ENCODE measurements at regions not wholly inside any gene's neighbourhood (a gene's known extent, or its start where the extent isn't known, plus 50 kb on each side); places are given as distances from the start of the nearest gene placed in this dataset.

- no peak for DNase-seq (ENCODE audit: low spot score)
- Histone ChIP-seq H3K79me2 (ENCODE audit: insufficient read depth, low read depth, low read length) (no peaks in the 10 kb centered on the region), H3K4me2 (ENCODE audit: low read length) (no peak overlapping the region), H3K27ac (ENCODE audit: low read depth, low read length, poor library complexity, severe bottlenecking) (no peak overlapping the region), H3K9me3 (ENCODE audit: low read length) (no peaks in the 10 kb centered on the region), H3K4me1 (ENCODE audit: insufficient read depth, low read length, poor library complexity, severe bottlenecking) (no peaks in the 10 kb centered on the region), H3K36me3 (ENCODE audit: insufficient read depth, low read length) (no peaks in the 10 kb centered on the region), H3K9me2 (ENCODE audit: insufficient read depth, low read length) (no peaks in the 10 kb centered on the region), H2AFZ (ENCODE audit: low read length) (no peak overlapping the region), H3K4me3 (ENCODE audit: low read depth, low read length, poor library complexity, severe bottlenecking) (no peak overlapping the region), H4K20me1 (ENCODE audit: insufficient read depth, low read length) (no peaks in the 10 kb centered on the region)
- ChIA-PET POLR2A (no interaction called here), CTCF (ENCODE audit: unreplicated experiment) (no interaction called here)
- intact Hi-C loops (cut with micrococcal nuclease; ENCODE audit: unreplicated experiment) = no loop called here
- TF ChIP-seq EZH2phosphoT487 (IDR thresholded peaks at IDR 0.05; ENCODE audit: borderline replicate concordance, low read depth, low read length) = no peak
- TF ChIP-seq, protein P1, sequence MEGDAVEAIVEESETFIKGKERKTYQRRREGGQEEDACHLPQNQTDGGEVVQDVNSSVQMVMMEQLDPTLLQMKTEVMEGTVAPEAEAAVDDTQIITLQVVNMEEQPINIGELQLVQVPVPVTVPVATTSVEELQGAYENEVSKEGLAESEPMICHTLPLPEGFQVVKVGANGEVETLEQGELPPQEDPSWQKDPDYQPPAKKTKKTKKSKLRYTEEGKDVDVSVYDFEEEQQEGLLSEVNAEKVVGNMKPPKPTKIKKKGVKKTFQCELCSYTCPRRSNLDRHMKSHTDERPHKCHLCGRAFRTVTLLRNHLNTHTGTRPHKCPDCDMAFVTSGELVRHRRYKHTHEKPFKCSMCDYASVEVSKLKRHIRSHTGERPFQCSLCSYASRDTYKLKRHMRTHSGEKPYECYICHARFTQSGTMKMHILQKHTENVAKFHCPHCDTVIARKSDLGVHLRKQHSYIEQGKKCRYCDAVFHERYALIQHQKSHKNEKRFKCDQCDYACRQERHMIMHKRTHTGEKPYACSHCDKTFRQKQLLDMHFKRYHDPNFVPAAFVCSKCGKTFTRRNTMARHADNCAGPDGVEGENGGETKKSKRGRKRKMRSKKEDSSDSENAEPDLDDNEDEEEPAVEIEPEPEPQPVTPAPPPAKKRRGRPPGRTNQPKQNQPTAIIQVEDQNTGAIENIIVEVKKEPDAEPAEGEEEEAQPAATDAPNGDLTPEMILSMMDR (conservative IDR thresholded peaks at IDR 0.05; ENCODE audit: low read length) = no peak
- no TSS peak for BruUV-seq (replicated peaks)
These were observed 357.1 kb upstream of the TNP1 start for GRCh38 chr2:217216982-217217381.

DNA sequence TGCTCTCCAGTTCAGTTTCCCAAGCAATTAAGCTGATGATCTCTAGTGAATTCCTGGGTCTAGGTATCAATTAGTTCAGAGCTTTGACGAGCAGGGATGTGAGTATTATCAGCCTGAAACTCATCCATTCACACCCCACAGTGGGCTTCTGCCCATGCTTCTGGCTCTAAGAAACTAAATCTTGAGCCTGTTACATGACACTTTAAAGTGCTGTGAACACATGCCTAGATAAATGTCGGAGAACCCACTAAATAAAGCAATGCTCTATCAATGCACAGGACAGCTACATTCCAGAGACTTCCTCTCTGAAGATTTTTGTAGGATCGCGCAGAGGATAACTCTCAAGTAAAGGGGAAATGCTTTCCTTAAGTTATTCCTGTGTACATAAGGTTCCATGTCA is 356.5 kb upstream of the TNP1 start:
- no peaks in the 10 kb centered on the region for H3K36me3 ChIP-seq (ENCODE audit: insufficient read depth, low read length)
- no peaks in the 10 kb centered on the region for H3K9me2 ChIP-seq (ENCODE audit: insufficient read depth, low read length)
- H3K27ac ChIP-seq (ENCODE audit: low read depth, low read length, poor library complexity, severe bottlenecking) = no peak overlapping the region
- H3K4me1 ChIP-seq (ENCODE audit: insufficient read depth, low read length, poor library complexity, severe bottlenecking) = no peaks in the 10 kb centered on the region
- intact Hi-C loops (cut with micrococcal nuclease; ENCODE audit: unreplicated experiment) = no loop called here
- H3K9me3 ChIP-seq (ENCODE audit: low read length) = no peaks in the 10 kb centered on the region
- no peak for DNase-seq (ENCODE audit: low spot score)
- H4K20me1 ChIP-seq (ENCODE audit: insufficient read depth, low read length) = no peaks in the 10 kb centered on the region
- H3K4me2 ChIP-seq (ENCODE audit: low read length) = no peak overlapping the region
- no TSS peak for BruUV-seq (replicated peaks)
- POLR2A ChIA-PET = interaction anchor here (0.6 kb wide), 1 partner anchor 781 kb away, joined by 4 read pairs; no protein-coding TSS in a partner anchor
- CTCF ChIA-PET (ENCODE audit: unreplicated experiment) = no interaction called here
- no peak overlapping the region for H3K4me3 ChIP-seq (ENCODE audit: low read depth, low read length, poor library complexity, severe bottlenecking)
- H3K79me2 ChIP-seq (ENCODE audit: insufficient read depth, low read depth, low read length) = no peaks in the 10 kb centered on the region
- no peak overlapping the region for H2AFZ ChIP-seq (ENCODE audit: low read length)
- TF ChIP-seq, protein P1 (conservative IDR thresholded peaks at IDR 0.05; ENCODE audit: low read length) = no peak
- no peak for TF ChIP-seq EZH2phosphoT487 (IDR thresholded peaks at IDR 0.05; ENCODE audit: borderline replicate concordance, low read depth, low read length)

- no peak overlapping the region for H3K4me3 ChIP-seq (ENCODE audit: low read depth, low read length, poor library complexity, severe bottlenecking)
- no peaks in the 10 kb centered on the region for H3K9me2 ChIP-seq (ENCODE audit: insufficient read depth, low read length)
- H4K20me1 ChIP-seq (ENCODE audit: insufficient read depth, low read length) = no peaks in the 10 kb centered on the region
- H3K9me3 ChIP-seq (ENCODE audit: low read length) = no peaks in the 10 kb centered on the region
- no peaks in the 10 kb centered on the region for H3K79me2 ChIP-seq (ENCODE audit: insufficient read depth, low read depth, low read length)
- H3K4me2 ChIP-seq (ENCODE audit: low read length) = no peak overlapping the region
- H2AFZ ChIP-seq (ENCODE audit: low read length) = no peak overlapping the region
- CTCF ChIA-PET (ENCODE audit: unreplicated experiment) = no interaction called here
- H3K27ac ChIP-seq (ENCODE audit: low read depth, low read length, poor library complexity, severe bottlenecking) = no peak overlapping the region
- H3K4me1 ChIP-seq (ENCODE audit: insufficient read depth, low read length, poor library complexity, severe bottlenecking) = no peaks in the 10 kb centered on the region
- no peak for DNase-seq (ENCODE audit: low spot score)
- no TSS peak for BruUV-seq (replicated peaks)
- POLR2A ChIA-PET = interaction anchor here (0.6 to 0.9 kb wide), 3 partner anchors 50 to 781 kb away, joined by 3 to 4 read pairs (median 3); no protein-coding TSS in a partner anchor
- intact Hi-C loops (cut with micrococcal nuclease; ENCODE audit: unreplicated experiment) = no loop called here
- H3K36me3 ChIP-seq (ENCODE audit: insufficient read depth, low read length) = no peaks in the 10 kb centered on the region
- TF ChIP-seq, protein P1 (conservative IDR thresholded peaks at IDR 0.05; ENCODE audit: low read length) = no peak
- no peak for TF ChIP-seq EZH2phosphoT487 (IDR thresholded peaks at IDR 0.05; ENCODE audit: borderline replicate concordance, low read depth, low read length)
These were observed 356.0 kb upstream of the TNP1 start for GRCh38 chr2:217215877-217216276.
